IPS DF 4.7 (cell line): ENCODE measurements at regions not wholly inside any gene's neighbourhood (a gene's known extent, or its start where the extent isn't known, plus 50 kb on each side); places are given as distances from the start of the nearest gene placed in this dataset.
"Not testable (repeated sequence)": the region's sequence is repeated elsewhere in the genome, so short reads cannot be mapped to it uniquely, and the experiment has no call there.

Source experiments
- DNase-seq: peaks from one replicate; pipeline ENCODE4 v3.0.0-alpha.2; 2013; ENCODE audit warnings: low spot score; ENCODE audit errors: extremely low read depth

GRCh38 chrX:40788698-40789097 is 53.4 kb upstream of the MED14 start:
- not testable (repeated sequence) for DNase-seq

- no peak for DNase-seq
Measured at GRCh38 chrX:40792433-40792832, 57.1 kb upstream of the MED14 start.

- DNase-seq, result not testable (repeated sequence)
Measured at GRCh38 chrX:40794829-40795130, 59.4 kb upstream of the MED14 start.

- DNase-seq, result not testable (repeated sequence)
Measured at GRCh38 chrX:40799745-40800144, 64.4 kb upstream of the MED14 start.

- no peak for DNase-seq
Measured at GRCh38 chrX:40805404-40805803, 70.1 kb upstream of the MED14 start.

- DNase-seq, result no peak
Measured at GRCh38 chrX:40806513-40807220, 71.3 kb upstream of the MED14 start.

GRCh38 chrX:40807384-40807783 is 72.0 kb upstream of the MED14 start:
- DNase-seq, result no peak

GRCh38 chrX:40808203-40808602 is 72.9 kb upstream of the MED14 start:
- DNase-seq, result no peak

GRCh38 chrX:40809210-40809609 is 73.9 kb upstream of the MED14 start:
- no peak for DNase-seq

GRCh38 chrX:40815045-40815444 is 79.7 kb upstream of the MED14 start:
- not testable (repeated sequence) for DNase-seq

GRCh38 chrX:40816906-40817305 is 81.6 kb upstream of the MED14 start:
- peak; percentile 22 for DNase-seq

- DNase-seq, result no peak
Measured at GRCh38 chrX:40818236-40818635, 82.9 kb upstream of the MED14 start.

GRCh38 chrX:40821780-40822179 is 86.4 kb upstream of the MED14 start:
- DNase-seq, result no peak

GRCh38 chrX:40827331-40827730 is 92.0 kb upstream of the MED14 start:
- DNase-seq, result no peak

- DNase-seq, result no peak
Measured at GRCh38 chrX:40831750-40832149, 96.4 kb upstream of the MED14 start.

GRCh38 chrX:40832723-40833122 is 97.4 kb upstream of the MED14 start:
- no peak for DNase-seq

GRCh38 chrX:40834225-40834624 is 98.9 kb upstream of the MED14 start:
- no peak for DNase-seq

- no peak for DNase-seq
Measured at GRCh38 chrX:40835526-40835925, 100.2 kb upstream of the MED14 start.

- no peak for DNase-seq
Measured at GRCh38 chrX:40843643-40844042, 108.3 kb upstream of the MED14 start.

- no peak for DNase-seq
Measured at GRCh38 chrX:40844471-40844870, 109.1 kb upstream of the MED14 start.

- no peak for DNase-seq
Measured at GRCh38 chrX:40845331-40845911, 110.1 kb upstream of the MED14 start.

GRCh38 chrX:40849906-40850823 is 114.8 kb upstream of the MED14 start:
- DNase-seq, result no peak
